ENCODE measurements at regions not wholly inside any gene's neighbourhood (a gene's known extent, or its start where the extent isn't known, plus 50 kb on each side); places are given as distances from the start of the nearest gene placed in this dataset.

- no peak for DNase-seq
Measured at GRCh38 chr10:15462253-15462897, 91.3 kb upstream of the FAM171A1 start.

- peak; percentile 6 for DNase-seq
Measured at GRCh38 chr10:15461353-15462108, 90.4 kb upstream of the FAM171A1 start.

- DNase-seq: no peak
Measured at GRCh38 chr10:15460661-15461060, 89.6 kb upstream of the FAM171A1 start.

GRCh38 chr10:15459218-15459617 lies 88.1 kb upstream of the FAM171A1 start:
- no peak for DNase-seq

- no peak for DNase-seq
Measured at GRCh38 chr10:15457382-15457781, 86.3 kb upstream of the FAM171A1 start.

- DNase-seq: no peak
Measured at GRCh38 chr10:15455456-15455855, 84.4 kb upstream of the FAM171A1 start.

GRCh38 chr10:15453926-15454325 lies 82.8 kb upstream of the FAM171A1 start:
- DNase-seq: no peak

GRCh38 chr10:15453457-15453856 lies 82.4 kb upstream of the FAM171A1 start:
- no peak for DNase-seq

- DNase-seq: no peak
Measured at GRCh38 chr10:15452545-15452944, 81.5 kb upstream of the FAM171A1 start.

- DNase-seq: no peak
Measured at GRCh38 chr10:15451137-15452094, 80.3 kb upstream of the FAM171A1 start.

GRCh38 chr10:15448598-15448997 lies 77.5 kb upstream of the FAM171A1 start:
- no peak for DNase-seq

GRCh38 chr10:15445006-15445390 lies 73.9 kb upstream of the FAM171A1 start:
- no peak for DNase-seq

GRCh38 chr10:15444105-15445005 lies 73.3 kb upstream of the FAM171A1 start:
- no peak for DNase-seq

- no peak for DNase-seq
Measured at GRCh38 chr10:15442056-15442455, 71.0 kb upstream of the FAM171A1 start.

- DNase-seq: no peak
Measured at GRCh38 chr10:15440204-15440711, 69.2 kb upstream of the FAM171A1 start.

GRCh38 chr10:15439341-15439842 lies 68.3 kb upstream of the FAM171A1 start:
- peak; percentile 51 for DNase-seq

GRCh38 chr10:15436696-15437095 lies 65.6 kb upstream of the FAM171A1 start:
- no peak for DNase-seq

- peak; percentile 15 for DNase-seq
Measured at GRCh38 chr10:15433850-15434537, 62.9 kb upstream of the FAM171A1 start.

- no peak for DNase-seq
Measured at GRCh38 chr10:15432266-15432665, 61.2 kb upstream of the FAM171A1 start.

- DNase-seq: no peak
Measured at GRCh38 chr10:15430969-15431771, 60.1 kb upstream of the FAM171A1 start.
